ENCODE measurements at regions not wholly inside any gene's neighbourhood (a gene's known extent, or its start where the extent isn't known, plus 50 kb on each side); places are given as distances from the start of the nearest gene placed in this dataset.

GRCh38 chr10:46231087-46231486 is 55.7 kb upstream of the ANTXRL start:
- TF ChIP-seq CTCF (IDR thresholded peaks at IDR 0.05) (no peak), POLR2AphosphoS5 (IDR thresholded peaks at IDR 0.05) (no peak), POLR2A (IDR thresholded peaks at IDR 0.05) (no peak), EP300 (IDR thresholded peaks at IDR 0.05; ENCODE audit: low read depth) (no peak)
